Left lung (tissue), 4 donors: ENCODE measurements at regions not wholly inside any gene's neighbourhood (a gene's known extent, or its start where the extent isn't known, plus 50 kb on each side); places are given as distances from the start of the nearest gene placed in this dataset.

Experiments used
- ATAC-seq: fragments of 200-7000 bp; cut with Tn5 transposase; one replicate; pipeline ENCODE4 v1.9.1; 2020; ENCODE audit warnings: moderate library complexity
- DNase-seq, 4 donors: peaks; one replicate each; pipeline ENCODE4 v3.0.0-alpha.2; 2013 to 2020
- H3K27ac ChIP-seq, 2 donors: fragments of 200-600 bp; sonication (generic) in 1 of 2; one replicate each; pipeline versions ENCODE4 v1.5.0 to v1.8.0; 2020 to 2021
- H3K27me3 ChIP-seq, 2 donors: fragments of 200-600 bp; sonication (generic) in 1 of 2; one replicate each; pipeline versions ENCODE4 v1.5.0 to v1.8.0; 2020 to 2021
- H3K36me3 ChIP-seq, 2 donors: fragments of 200-600 bp; sonication (generic) in 1 of 2; one replicate each; pipeline versions ENCODE4 v1.5.0 to v1.8.0; 2020 to 2021
- H3K4me1 ChIP-seq, 2 donors: fragments of 200-600 bp; one replicate each; pipeline ENCODE4 v1.8.0; 2021
- H3K4me3 ChIP-seq, 2 donors: fragments of 200-600 bp; sonication (generic) in 1 of 2; one replicate each; pipeline versions ENCODE4 v1.5.0 to v1.8.0; 2020 to 2021; ENCODE audit warnings: mild to moderate bottlenecking in 1 of 2
- H3K9me3 ChIP-seq, 2 donors: fragments of 200-600 bp; sonication (generic) in 1 of 2; one replicate each; pipeline versions ENCODE4 v1.5.0 to v1.8.0; 2020 to 2021
- CTCF ChIP-seq, 2 donors: fragments of 200-600 bp; sonication (generic) in 1 of 2; IDR thresholded peaks; one replicate each; pipeline versions ENCODE4 v1.5.0 to v1.8.0; 2021; ENCODE audit warnings: antibody characterized with exemption in 2 of 2
- intact Hi-C, 2 donors: fragments of 100-400 bp; cut with DNase I; formaldehyde crosslinking; loops; one replicate each; pipeline versions ENCODE4 v1.11.2 to v1.14.2; 2022
- donor health status: DM: no; HTN: yes; CAD: no.
- donor health status: DM: no; HTN: no; CAD: no.

DNA sequence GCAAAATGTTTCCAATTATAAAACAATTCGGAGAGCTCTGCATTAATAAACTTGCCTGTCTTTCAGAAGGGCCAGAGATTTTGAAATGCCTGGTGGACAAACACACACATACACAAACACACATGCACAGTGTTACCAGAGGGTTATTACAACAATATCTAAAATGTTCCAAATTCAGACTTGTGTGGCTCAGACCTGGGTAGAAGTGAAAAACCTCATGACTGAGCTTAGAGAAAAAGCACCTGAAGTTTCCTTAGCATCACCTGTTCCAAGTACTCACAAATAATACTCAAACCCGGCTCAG, 247.9 kb downstream of the FOXD2 start:
- H3K36me3 ChIP-seq = no peaks in the 10 kb centered on the region
- intact Hi-C loops = no loop called here
- no peak overlapping the region for H3K4me3 ChIP-seq
- peaks cover 0 to 17% of the 10 kb centered on the region in 2 donors for H3K27me3 ChIP-seq
- no peak for ATAC-seq
- H3K4me1 ChIP-seq = no peaks in the 10 kb centered on the region
- no peak for TF ChIP-seq CTCF (IDR thresholded peaks at IDR 0.05)
- H3K9me3 ChIP-seq = no peaks in the 10 kb centered on the region
- no peak overlapping the region for H3K27ac ChIP-seq
- no peak for DNase-seq

DNA sequence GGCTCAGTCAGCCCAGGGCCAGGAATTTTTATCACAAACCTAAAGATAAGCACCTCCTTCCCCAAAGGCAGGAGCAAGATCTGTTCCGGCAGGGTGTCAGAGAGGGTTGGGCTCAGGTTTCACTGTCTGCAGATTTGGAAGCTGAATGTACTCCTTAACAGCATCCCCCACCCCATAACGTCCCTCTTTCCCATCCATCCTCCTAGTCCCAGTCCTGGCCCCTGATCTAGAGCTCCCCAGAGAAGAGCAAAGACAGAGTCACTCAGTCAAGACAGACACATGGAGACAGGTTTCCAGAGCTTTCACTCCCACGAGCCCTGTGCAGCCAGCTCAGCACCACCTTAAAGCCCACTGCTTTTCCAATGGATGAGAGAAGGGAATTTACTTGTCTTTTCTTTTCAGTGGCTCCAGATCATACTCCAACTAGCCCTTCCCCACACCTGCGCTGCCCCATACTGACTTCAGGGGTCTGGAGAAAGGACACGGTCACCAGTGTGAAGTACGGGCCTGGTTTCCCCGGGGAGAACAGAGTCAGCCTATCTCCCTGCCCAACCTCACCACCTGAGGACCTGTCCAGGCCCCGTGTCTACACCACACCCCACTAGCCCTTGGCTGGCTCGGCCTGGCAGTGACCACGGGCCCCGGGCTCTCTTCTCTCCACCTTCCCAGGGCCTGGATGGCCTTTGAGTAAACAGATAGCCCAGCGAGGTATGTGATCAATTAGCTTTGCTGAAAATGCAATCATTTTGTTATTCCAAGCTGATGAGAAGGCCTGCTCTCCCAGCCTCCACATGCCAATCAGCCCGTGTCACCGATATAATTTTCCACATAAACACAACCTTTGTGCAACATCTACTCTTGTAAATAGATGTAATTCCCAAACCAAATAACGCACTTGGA, 249.1 kb downstream of the FOXD2 start:
- no peak for DNase-seq
- no peak for TF ChIP-seq CTCF (IDR thresholded peaks at IDR 0.05)
- Histone ChIP-seq H3K27me3 (peaks cover 0 to 17% of the 10 kb centered on the region in 2 donors), H3K4me3 (no peak overlapping the region), H3K9me3 (no peaks in the 10 kb centered on the region), H3K4me1 (no peaks in the 10 kb centered on the region), H3K27ac (no peak overlapping the region), H3K36me3 (no peaks in the 10 kb centered on the region)
- intact Hi-C loops = no loop called here
- ATAC-seq = no peak

DNA sequence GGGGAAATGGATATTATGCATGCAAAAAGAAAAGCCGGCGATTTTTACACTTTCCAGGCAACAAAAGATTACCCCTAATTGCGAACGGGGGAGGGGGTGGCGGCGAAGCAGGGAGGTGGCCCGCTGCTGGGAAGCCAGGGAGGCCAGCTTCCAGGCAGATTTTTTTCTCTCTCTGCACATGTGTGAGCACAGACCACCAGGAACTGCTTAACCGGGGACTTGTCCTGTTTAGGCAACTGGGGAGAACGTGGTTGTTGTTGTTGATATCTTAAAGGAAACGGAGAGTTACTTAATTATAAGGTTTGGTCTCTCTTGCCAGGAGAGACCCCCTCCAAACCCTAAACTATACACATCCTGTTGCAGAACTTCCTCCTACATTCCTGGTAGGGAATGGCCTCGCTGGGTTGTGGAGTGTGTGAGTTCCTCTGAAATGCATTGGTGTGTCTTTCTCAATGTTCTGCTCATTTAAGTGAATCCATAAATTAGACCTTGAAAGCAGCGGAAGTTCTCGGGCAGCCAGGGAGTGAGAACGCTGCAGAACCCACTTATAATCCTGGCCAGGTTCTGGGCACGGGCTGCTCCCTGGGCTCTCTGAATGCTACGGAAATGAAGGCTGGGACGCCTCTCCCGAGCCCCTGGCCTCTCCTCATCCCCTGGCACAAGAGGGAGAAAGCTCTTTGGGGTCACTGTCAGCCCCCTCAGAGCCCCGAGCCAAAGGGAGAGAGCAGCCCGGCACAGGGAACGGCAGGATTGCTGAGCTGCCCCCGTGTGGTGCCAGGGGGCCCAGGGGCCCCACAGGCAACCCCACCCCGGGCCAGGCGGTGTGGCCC, 250.0 kb downstream of the FOXD2 start:
- Histone ChIP-seq H3K4me3 (no peak overlapping the region), H3K27ac (no peak overlapping the region), H3K9me3 (no peaks in the 10 kb centered on the region), H3K27me3 (peaks cover 0 to 17% of the 10 kb centered on the region in 2 donors), H3K4me1 (no peaks in the 10 kb centered on the region), H3K36me3 (no peaks in the 10 kb centered on the region)
- ATAC-seq (no peak), DNase-seq (no peak)
- no peak for TF ChIP-seq CTCF (IDR thresholded peaks at IDR 0.05)
- intact Hi-C loops = no loop called here

- Histone ChIP-seq H3K27ac (no peak overlapping the region), H3K36me3 (no peaks in the 10 kb centered on the region), H3K27me3 (peaks cover 0 to 17% of the 10 kb centered on the region in 2 donors), H3K9me3 (no peaks in the 10 kb centered on the region), H3K4me1 (no peaks in the 10 kb centered on the region), H3K4me3 (no peak overlapping the region)
- intact Hi-C loops = no loop called here
- DNase-seq (no peak), ATAC-seq (no peak)
- TF ChIP-seq CTCF (IDR thresholded peaks at IDR 0.05) = no peak
Measured at GRCh38 chr1:47688461-47689296, 250.8 kb downstream of the FOXD2 start.
